ENCODE measurements at regions not wholly inside any gene's neighbourhood (a gene's known extent, or its start where the extent isn't known, plus 50 kb on each side); places are given as distances from the start of the nearest gene placed in this dataset.
A peak's percentile ranks its signal among the peaks of the same experiment; 100 is the strongest.

DNA sequence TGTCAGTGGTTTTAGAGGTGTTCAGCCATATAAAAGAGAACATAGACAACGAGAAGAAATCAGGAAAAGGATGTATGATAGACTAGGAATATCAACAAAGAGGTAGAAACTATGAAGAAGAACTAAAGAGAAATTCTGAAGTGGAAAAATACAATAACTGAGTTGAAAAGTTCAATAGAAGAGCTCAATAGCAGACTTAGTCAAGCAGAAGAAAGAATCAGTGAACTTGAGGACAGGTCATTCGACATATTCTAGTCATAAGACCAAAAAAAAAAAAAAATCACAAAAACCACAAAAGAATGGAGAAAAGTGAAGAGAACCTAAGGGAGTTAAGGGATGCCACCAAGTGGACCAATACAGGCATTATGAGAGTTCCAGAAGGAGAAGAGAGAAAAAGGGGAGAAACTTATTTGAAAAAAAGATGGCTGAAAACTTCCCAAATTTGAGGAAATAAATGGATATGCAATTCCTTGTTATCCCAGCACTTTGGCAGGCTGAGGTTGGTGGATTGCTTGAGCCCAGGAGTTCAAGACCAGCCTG, 321.2 kb downstream of the ABCC12 start:
- H3K79me2 ChIP-seq (ENCODE audit: insufficient read depth, low read length) = no peaks in the 10 kb centered on the region
- FAIRE-seq = no peak
- ChIA-PET POLR2A (no interaction called here), CTCF (ENCODE audit: low intra/inter-chr PET ratio, low total read pairs) (no interaction called here)
- intact Hi-C loops (cut with micrococcal nuclease; ENCODE audit: unreplicated experiment) (no loop called here), in situ Hi-C loops (cut with HindIII; ENCODE audit: extremely low pct_ligation_motif_present, low pct_unique_long_range_greater_than_20kb) (no loop called here)
- no peak overlapping the region for H3K9ac ChIP-seq (ENCODE audit: insufficient read depth, low read depth, low read length)
- peaks cover 22% of the 10 kb centered on the region for H3K9me3 ChIP-seq (ENCODE audit: low read length)
- no peak overlapping the region for H2AFZ ChIP-seq (ENCODE audit: low read length)
- BruUV-seq (replicated peaks) = no TSS peak
- H3K36me3 ChIP-seq (replicated peaks in 1 of 2; ENCODE audit: control insufficient read depth in 1 of 2, insufficient read depth in 2 of 2, low read length in 2 of 2) = no peaks in the 10 kb centered on the region
- TF ChIP-seq MED13 (CRISPR knock-in tag; IDR thresholded peaks at IDR 0.05) = no peak
- TF ChIP-seq, protein P1, sequence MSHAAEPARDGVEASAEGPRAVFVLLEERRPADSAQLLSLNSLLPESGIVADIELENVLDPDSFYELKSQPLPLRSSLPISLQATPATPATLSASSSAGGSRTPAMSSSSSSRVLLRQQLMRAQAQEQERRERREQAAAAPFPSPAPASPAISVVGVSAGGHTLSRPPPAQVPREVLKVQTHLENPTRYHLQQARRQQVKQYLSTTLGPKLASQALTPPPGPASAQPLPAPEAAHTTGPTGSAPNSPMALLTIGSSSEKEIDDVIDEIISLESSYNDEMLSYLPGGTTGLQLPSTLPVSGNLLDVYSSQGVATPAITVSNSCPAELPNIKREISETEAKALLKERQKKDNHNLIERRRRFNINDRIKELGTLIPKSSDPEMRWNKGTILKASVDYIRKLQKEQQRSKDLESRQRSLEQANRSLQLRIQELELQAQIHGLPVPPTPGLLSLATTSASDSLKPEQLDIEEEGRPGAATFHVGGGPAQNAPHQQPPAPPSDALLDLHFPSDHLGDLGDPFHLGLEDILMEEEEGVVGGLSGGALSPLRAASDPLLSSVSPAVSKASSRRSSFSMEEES (CRISPR knock-in tag; IDR thresholded peaks at IDR 0.05) = no peak
- TF ChIP-seq, protein P2, sequence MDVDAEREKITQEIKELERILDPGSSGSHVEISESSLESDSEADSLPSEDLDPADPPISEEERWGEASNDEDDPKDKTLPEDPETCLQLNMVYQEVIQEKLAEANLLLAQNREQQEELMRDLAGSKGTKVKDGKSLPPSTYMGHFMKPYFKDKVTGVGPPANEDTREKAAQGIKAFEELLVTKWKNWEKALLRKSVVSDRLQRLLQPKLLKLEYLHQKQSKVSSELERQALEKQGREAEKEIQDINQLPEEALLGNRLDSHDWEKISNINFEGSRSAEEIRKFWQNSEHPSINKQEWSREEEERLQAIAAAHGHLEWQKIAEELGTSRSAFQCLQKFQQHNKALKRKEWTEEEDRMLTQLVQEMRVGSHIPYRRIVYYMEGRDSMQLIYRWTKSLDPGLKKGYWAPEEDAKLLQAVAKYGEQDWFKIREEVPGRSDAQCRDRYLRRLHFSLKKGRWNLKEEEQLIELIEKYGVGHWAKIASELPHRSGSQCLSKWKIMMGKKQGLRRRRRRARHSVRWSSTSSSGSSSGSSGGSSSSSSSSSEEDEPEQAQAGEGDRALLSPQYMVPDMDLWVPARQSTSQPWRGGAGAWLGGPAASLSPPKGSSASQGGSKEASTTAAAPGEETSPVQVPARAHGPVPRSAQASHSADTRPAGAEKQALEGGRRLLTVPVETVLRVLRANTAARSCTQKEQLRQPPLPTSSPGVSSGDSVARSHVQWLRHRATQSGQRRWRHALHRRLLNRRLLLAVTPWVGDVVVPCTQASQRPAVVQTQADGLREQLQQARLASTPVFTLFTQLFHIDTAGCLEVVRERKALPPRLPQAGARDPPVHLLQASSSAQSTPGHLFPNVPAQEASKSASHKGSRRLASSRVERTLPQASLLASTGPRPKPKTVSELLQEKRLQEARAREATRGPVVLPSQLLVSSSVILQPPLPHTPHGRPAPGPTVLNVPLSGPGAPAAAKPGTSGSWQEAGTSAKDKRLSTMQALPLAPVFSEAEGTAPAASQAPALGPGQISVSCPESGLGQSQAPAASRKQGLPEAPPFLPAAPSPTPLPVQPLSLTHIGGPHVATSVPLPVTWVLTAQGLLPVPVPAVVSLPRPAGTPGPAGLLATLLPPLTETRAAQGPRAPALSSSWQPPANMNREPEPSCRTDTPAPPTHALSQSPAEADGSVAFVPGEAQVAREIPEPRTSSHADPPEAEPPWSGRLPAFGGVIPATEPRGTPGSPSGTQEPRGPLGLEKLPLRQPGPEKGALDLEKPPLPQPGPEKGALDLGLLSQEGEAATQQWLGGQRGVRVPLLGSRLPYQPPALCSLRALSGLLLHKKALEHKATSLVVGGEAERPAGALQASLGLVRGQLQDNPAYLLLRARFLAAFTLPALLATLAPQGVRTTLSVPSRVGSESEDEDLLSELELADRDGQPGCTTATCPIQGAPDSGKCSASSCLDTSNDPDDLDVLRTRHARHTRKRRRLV (CRISPR knock-in tag; IDR thresholded peaks at IDR 0.05) = no peak
- no peak for TF ChIP-seq NCOR1 (IDR thresholded peaks at IDR 0.05; ENCODE audit: borderline replicate concordance, low read length)
- TF ChIP-seq CEBPB (IDR thresholded peaks at IDR 0.05; ENCODE audit: borderline replicate concordance, low read depth, low read length) = no peak
- TF ChIP-seq ZNF160 (CRISPR knock-in tag; IDR thresholded peaks at IDR 0.05) = peak; percentile 98
- TF ChIP-seq, protein P3, sequence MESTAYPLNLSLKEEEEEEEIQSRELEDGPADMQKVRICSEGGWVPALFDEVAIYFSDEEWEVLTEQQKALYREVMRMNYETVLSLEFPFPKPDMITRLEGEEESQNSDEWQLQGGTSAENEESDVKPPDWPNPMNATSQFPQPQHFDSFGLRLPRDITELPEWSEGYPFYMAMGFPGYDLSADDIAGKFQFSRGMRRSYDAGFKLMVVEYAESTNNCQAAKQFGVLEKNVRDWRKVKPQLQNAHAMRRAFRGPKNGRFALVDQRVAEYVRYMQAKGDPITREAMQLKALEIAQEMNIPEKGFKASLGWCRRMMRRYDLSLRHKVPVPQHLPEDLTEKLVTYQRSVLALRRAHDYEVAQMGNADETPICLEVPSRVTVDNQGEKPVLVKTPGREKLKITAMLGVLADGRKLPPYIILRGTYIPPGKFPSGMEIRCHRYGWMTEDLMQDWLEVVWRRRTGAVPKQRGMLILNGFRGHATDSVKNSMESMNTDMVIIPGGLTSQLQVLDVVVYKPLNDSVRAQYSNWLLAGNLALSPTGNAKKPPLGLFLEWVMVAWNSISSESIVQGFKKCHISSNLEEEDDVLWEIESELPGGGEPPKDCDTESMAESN (CRISPR knock-in tag; conservative IDR thresholded peaks at IDR 0.05) = no peak
- TF ChIP-seq, protein P4, sequence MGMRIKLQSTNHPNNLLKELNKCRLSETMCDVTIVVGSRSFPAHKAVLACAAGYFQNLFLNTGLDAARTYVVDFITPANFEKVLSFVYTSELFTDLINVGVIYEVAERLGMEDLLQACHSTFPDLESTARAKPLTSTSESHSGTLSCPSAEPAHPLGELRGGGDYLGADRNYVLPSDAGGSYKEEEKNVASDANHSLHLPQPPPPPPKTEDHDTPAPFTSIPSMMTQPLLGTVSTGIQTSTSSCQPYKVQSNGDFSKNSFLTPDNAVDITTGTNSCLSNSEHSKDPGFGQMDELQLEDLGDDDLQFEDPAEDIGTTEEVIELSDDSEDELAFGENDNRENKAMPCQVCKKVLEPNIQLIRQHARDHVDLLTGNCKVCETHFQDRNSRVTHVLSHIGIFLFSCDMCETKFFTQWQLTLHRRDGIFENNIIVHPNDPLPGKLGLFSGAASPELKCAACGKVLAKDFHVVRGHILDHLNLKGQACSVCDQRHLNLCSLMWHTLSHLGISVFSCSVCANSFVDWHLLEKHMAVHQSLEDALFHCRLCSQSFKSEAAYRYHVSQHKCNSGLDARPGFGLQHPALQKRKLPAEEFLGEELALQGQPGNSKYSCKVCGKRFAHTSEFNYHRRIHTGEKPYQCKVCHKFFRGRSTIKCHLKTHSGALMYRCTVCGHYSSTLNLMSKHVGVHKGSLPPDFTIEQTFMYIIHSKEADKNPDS (CRISPR knock-in tag; IDR thresholded peaks at IDR 0.05) = no peak
- peak; percentile 95; the same call in 1 of the 2 replicates for TF ChIP-seq ZNF709 (CRISPR knock-in tag; IDR thresholded peaks at IDR 0.05)
- WGBS (ENCODE audit: low lambda C conversion rate) = 3% methylated on average over 2 of the region's 2 CpGs
- H4K20me1 ChIP-seq (ENCODE audit: insufficient read depth, low read length) = no peaks in the 10 kb centered on the region
- no peak for DNase-seq (ENCODE audit: low spot score)
- H3K4me1 ChIP-seq (ENCODE audit: insufficient read depth, low read length) = no peaks in the 10 kb centered on the region
- no peak overlapping the region for H3K4me3 ChIP-seq (replicated peaks in 1 of 3; ENCODE audit: insufficient read depth in 1 of 3, low read depth in 2 of 3, low read length in 3 of 3)
- H3K4me2 ChIP-seq (ENCODE audit: low read depth, low read length) = no peak overlapping the region
- ATAC-seq = no peak
- H3K27ac ChIP-seq (ENCODE audit: extremely low read length, insufficient read depth, low read length) = no peak overlapping the region
- no peaks in the 10 kb centered on the region for H3K27me3 ChIP-seq (ENCODE audit: control insufficient read depth in 1 of 2, insufficient read depth in 2 of 2, low read length in 2 of 2)
